GM19397 (cell line): ENCODE measurements at regions not wholly inside any gene's neighbourhood (a gene's known extent, or its start where the extent isn't known, plus 50 kb on each side); places are given as distances from the start of the nearest gene placed in this dataset.
"Not testable (repeated sequence)": the region's sequence is repeated elsewhere in the genome, so short reads cannot be mapped to it uniquely, and the experiment has no call there.

Experiments
- ATAC-seq: cut with Tn5 transposase; IDR thresholded peaks from one replicate; pipeline ENCODE4 v1.9.1; 2021; ENCODE audit warnings: mild to moderate bottlenecking, moderate library complexity; ENCODE audit not compliant: unreplicated experiment

DNA sequence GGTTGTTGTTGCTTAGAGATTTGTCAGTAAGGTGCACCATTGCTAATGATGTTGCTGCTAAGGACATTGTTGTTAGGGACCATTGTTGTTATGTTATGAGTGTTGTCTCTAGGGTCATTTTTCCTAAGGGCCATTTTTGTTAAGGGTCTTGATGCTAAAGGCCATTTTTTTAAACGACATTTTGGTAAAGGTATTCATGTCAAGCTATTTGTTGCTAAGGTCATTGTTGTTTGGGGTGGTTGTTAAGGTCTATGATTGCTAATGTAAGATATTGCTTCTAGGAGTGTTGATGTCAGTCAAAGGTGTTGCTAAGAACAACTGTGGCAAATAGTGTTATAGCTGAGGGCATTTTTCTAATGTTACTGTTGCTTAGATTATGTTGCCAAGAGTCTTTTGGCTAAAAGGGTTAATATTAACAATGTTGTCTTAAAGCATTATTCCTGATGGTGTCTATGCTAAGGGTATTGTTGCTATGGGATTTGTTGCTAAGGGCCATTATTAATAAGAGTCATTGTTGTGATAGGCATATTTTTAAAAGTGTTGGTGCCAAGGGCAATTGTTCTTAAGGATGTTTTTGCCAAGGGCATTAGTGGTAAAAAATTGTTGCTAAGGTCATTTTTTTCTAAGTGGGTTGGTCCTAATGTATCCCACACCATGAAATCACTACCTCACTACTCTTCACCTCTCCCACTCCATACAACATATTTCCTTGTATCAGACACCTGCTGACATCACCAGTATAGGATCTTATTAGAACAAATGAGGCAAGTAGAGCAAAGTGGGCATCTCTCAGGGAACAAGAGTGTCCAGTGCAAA, 56.2 kb downstream of the SPATA31A6 start:
- not testable (repeated sequence) for ATAC-seq

GRCh38 chr9:42240261-42240579, 56.8 kb downstream of the SPATA31A6 start:
- not testable (repeated sequence) for ATAC-seq

GRCh38 chr9:42243211-42243610, 59.8 kb downstream of the SPATA31A6 start:
- ATAC-seq = not testable (repeated sequence)

DNA sequence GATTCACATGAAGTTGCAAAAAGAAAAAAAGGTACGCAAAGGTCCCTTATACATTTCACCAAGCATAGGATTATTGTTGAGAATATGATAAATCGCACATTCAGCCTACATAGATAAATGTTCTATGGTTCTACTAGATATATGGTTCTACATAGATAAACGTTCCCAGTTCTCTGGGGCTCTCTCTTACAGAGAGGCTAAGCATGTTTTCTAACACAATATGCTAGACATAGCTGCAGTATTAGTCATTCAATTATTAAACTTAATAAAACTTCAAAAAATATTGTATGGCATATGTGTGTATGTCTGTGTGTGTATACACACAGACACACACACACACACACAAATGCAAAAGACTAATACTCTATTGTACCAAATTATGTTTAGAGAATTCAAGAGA, 60.4 kb downstream of the SPATA31A6 start:
- ATAC-seq = not testable (repeated sequence)

DNA sequence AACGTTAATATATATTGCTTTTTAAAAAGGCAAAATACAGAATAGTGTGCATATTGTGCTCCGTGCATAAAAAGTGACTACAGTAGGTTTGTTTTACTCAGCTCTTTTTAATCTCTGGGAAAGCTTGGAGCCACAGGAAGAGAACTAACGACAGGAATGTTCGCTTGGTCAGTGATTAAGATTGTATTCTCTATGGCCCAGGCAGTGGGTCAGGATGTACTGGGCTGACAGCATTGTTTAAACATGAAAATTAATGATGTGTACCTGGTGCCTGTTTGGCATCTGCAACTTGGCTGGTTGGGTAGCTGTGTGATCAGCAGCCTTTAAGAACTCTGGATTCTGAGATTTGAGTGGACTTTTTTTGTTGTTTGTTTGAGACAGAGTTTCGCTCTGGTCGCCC, 85.3 kb downstream of the SPATA31A6 start:
- ATAC-seq = not testable (repeated sequence)

- not testable (repeated sequence) for ATAC-seq
Observed at GRCh38 chr9:42269171-42269570, 85.7 kb downstream of the SPATA31A6 start.

- not testable (repeated sequence) for ATAC-seq
Observed at GRCh38 chr9:42273191-42273590, 89.7 kb downstream of the SPATA31A6 start.

DNA sequence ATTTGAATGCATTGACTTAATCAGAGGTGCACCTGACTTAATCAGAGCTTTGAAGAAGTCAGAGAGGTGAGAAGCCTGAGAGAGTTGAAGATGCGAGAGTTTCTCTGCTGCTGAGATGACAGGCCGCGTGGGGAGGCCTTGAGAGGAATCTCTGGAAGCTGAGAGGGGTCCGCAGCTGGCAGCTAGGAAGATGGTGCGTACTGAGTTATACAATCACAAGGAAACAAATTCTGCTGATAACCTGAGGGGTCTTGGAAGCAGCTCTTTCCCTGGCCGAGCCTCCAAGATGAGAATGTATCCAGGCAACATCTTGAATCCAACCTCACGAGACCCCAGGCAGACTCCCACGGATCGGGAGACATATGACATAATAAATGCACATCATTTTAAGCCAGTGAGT, 91.7 kb downstream of the SPATA31A6 start:
- no peak for ATAC-seq

DNA sequence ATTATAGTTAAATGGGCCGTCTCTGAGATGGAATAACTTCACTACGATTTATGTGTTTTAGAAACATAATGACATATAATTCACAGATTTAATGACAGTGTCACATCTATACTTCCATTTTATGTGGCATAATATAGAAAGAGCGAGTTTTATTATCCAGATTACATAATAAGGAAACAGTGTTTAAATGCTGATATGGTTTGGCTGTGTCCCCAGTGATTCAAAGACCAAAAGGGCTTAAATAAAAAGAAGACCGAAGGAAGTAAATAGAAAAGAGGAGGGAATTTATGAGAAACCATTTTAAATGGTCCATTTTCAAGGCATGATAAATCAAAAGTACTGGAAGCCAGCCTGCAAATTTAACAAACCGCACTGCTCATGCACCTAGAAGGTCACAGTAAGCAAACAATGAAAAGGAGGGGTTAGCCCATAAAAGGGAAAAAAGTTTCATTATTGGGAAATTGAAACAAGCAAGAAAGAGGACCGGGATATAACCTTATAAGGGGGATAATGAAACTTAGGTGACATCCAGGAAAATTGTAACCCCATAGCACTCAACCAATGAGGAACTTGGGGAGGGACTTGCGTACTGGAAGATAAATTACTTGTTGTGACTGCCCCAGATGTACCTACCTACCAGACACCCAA, 99.2 kb downstream of the SPATA31A6 start:
- ATAC-seq = not testable (repeated sequence)

DNA sequence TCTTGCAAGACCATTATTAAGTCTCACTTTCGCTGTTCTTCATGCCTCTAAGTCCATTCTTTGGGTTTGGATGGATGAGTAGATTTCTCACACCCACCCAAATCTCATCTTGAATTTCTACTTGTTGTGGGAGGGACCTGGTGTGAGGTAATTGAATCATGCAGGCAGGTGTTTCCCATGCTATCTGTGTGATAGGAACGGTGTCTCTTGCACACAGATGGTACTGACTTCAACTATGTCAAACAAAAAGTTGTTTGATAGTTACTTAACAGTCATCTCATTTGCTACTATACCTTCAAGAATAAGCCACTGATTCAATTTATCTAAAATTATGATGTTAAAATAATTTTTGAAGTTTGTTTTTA, 99.7 kb downstream of the SPATA31A6 start:
- not testable (repeated sequence) for ATAC-seq

- not testable (repeated sequence) for ATAC-seq
Observed at GRCh38 chr9:42286145-42286845, 102.8 kb downstream of the SPATA31A6 start.

DNA sequence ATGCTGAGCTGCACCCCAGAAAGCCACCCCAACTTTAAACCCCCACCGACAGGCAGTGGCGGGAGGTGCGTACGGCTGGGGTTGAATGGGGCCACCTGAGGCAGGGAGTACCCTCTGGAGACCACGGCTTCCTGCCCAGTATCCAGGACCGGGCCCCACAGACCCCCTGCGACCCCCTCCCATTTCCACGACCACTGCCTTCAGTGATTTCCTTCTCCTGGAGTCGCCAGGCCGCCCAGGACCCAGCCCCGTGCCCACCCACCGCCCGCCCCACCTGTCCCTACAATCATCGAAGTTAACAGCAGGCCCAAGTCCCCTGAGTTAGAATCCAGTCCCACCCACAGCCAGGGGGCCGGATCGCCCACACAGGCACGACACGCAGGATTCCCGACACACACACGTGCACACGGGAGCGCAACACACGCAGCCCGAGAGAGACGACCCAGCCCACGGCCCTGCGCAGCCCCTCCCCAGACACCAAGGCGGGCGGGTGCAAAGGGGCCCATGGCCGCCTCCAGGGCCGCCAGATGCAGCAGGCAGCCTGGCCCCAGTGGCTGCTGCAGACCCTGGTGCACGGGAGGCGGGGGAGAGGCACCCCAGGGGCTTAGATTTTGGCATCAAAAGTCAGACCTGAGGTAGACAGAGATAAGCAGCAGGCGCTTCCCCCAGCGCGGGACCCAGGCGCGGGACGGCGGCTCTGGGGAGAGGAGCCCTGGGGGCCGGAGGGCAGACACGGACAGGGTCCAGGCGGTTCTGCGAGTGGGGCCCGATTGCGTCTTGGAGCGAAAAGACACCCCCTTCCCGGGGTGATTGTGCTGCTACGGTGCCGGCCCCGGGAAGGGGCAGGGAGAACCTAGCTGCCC, 104.8 kb downstream of the SPATA31A6 start:
- ATAC-seq = not testable (repeated sequence)

- ATAC-seq = not testable (repeated sequence)
Observed at GRCh38 chr9:42288865-42289229, 105.4 kb downstream of the SPATA31A6 start.

DNA sequence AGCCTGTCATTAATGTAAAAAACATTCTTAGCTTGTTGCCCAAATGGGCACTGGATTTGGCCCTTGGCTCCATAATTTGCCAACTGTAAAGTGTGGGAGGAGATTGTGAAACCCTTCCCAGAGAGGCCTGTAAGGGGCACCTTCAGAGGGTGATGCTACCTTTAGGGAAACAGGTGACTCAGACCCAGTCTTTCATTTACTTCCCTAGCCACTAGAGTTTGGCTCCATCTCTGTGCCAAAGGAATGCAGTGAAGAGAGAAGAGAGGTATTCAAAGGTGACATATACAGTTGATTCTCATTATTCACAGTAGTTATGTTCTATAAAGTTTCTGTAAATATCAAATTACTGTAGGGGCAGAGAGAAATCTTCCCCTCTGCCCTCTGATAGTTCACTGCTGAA, 116.7 kb downstream of the SPATA31A6 start:
- ATAC-seq = not testable (repeated sequence)

DNA sequence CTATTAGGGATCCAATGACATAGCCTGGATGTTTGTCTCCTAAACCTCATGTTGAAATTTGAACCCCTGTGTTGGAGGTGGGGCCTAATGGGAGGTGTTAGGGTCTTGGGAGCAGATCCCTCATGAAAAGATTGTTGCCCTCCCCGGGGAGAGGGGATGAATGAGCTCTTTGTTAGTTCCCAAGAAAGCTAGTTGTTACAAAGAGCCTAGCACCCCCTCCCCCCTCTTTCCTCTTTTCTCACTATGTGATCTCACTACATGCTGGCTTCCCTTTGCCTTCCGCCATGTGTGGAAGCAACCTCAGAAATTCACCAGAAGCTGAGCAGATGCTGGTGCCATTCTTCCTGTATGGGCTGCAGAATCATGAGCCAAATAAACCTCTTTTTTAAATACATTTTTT, 123.2 kb downstream of the SPATA31A6 start:
- not testable (repeated sequence) for ATAC-seq

GRCh38 chr9:42307449-42307848, 124.0 kb downstream of the SPATA31A6 start:
- ATAC-seq = not testable (repeated sequence)

DNA sequence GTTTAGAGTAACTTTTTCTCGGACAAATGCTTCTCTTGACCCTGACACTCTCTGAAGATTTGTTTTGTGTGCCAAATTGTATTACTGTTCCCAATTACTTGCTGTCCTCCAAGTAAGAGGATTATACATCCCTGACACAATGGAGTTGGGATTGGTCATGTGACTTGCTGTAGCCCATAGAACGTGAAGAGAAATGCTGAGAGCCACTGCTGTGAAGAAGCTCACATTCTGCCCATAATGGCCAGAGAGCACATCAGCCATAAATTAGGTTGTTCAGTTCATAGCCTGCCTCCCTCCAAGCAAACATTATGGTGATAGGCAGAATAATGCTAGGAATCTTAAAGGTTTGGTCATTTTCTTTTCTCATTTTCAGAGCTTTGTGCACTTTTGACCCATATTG, 127.5 kb downstream of the SPATA31A6 start:
- ATAC-seq = not testable (repeated sequence)

- ATAC-seq = not testable (repeated sequence)
Observed at GRCh38 chr9:42316026-42316425, 132.6 kb downstream of the SPATA31A6 start.

- ATAC-seq = not testable (repeated sequence)
Observed at GRCh38 chr9:42317677-42318076, 134.2 kb downstream of the SPATA31A6 start.

DNA sequence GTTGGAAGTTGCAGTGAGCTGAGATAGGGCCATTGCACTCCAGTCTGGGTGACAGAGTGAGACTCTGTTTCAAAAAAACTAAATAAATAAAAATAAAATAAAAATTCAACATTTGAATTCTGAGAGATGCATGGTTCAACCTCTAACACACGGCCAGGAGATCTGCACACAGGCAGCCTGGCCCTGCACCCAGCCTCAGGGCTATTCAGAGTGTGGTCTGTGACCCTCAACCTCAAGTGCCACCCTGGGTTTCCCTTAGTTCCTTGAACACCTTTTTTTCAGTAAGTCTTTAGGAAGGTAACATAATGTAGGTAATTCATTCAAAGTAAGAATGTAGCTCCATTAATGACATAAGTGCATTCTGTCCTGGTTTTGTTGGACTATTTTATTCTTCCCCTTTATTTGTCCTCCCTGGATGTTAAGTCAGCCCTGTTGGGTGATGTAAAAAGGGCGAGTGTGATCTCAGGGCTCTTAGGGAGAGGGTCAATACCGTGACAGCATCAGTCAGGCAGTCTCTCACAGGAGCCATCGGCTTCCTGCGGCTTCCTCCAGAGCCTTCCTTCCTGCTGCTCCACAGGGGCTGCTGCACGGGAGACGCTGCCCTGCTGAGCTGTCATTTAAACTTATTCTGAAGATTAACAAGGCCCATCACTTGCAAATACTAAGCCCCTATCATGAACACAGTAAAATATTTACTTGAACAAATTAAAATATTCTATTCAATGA, 139.8 kb downstream of the SPATA31A6 start:
- ATAC-seq = not testable (repeated sequence)
